WTC11 (cell line): ENCODE measurements at regions not wholly inside any gene's neighbourhood (a gene's known extent, or its start where the extent isn't known, plus 50 kb on each side); places are given as distances from the start of the nearest gene placed in this dataset.

Experiments
- ATF2 ChIP-seq: sonication (generic); formaldehyde crosslinking; IDR thresholded peaks from 2 replicates; pipeline ENCODE4 v1.8.1; 2022; ENCODE audit warnings: low read depth, missing genetic modification reagents, borderline replicate concordance
- CREB1 ChIP-seq: sonication (generic); formaldehyde crosslinking; IDR thresholded peaks from 2 replicates; pipeline ENCODE4 v1.8.0; 2023; ENCODE audit warnings: mild to moderate bottlenecking, missing genetic modification reagents
- GABPB1 ChIP-seq: sonication (generic); formaldehyde crosslinking; IDR thresholded peaks from 2 replicates; pipeline ENCODE4 v1.8.1; 2023; ENCODE audit warnings: mild to moderate bottlenecking, missing genetic modification reagents
- IRF2 ChIP-seq: sonication (generic); formaldehyde crosslinking; IDR thresholded peaks from 2 replicates; pipeline ENCODE4 v1.8.0; 2022; ENCODE audit warnings: low read depth, missing genetic modification reagents, borderline replicate concordance
- MAX ChIP-seq: sonication (generic); formaldehyde crosslinking; IDR thresholded peaks from 2 replicates; pipeline ENCODE4 v1.8.0; 2022; ENCODE audit warnings: mild to moderate bottlenecking, missing genetic modification reagents
- NR1H2 ChIP-seq: sonication (generic); formaldehyde crosslinking; IDR thresholded peaks from 2 replicates; pipeline ENCODE4 v1.9.0; 2021; ENCODE audit warnings: mild to moderate bottlenecking, moderate library complexity, missing genetic modification reagents
- NR3C1 ChIP-seq: sonication (generic); formaldehyde crosslinking; conservative IDR thresholded peaks from 2 replicates; pipeline ENCODE4 v1.8.1; 2023; ENCODE audit warnings: low read depth, mild to moderate bottlenecking, missing genetic modification reagents
- SOX15 ChIP-seq: fragments of 250-450 bp; sonication (Bioruptor Pico); IDR thresholded peaks from 2 replicates; pipeline ENCODE4 v1.9.0; 2021; ENCODE audit warnings: mild to moderate bottlenecking
- ZNF138 ChIP-seq: sonication (generic); formaldehyde crosslinking; conservative IDR thresholded peaks from 2 replicates; pipeline ENCODE4 v1.8.1; 2022; ENCODE audit warnings: mild to moderate bottlenecking, moderate library complexity, missing genetic modification reagents
- TF ChIP-seq, protein P1 (sequence below): fragments of 200-600 bp; IDR thresholded peaks from 2 replicates; pipeline ENCODE4 v1.8.0; 2022; ENCODE audit warnings: antibody characterized with exemption

- no peak for TF ChIP-seq NR3C1 (CRISPR knock-in tag)
- TF ChIP-seq GABPB1 (CRISPR knock-in tag): no peak
- no peak for TF ChIP-seq ZNF138 (CRISPR knock-in tag)
- TF ChIP-seq, protein P1, sequence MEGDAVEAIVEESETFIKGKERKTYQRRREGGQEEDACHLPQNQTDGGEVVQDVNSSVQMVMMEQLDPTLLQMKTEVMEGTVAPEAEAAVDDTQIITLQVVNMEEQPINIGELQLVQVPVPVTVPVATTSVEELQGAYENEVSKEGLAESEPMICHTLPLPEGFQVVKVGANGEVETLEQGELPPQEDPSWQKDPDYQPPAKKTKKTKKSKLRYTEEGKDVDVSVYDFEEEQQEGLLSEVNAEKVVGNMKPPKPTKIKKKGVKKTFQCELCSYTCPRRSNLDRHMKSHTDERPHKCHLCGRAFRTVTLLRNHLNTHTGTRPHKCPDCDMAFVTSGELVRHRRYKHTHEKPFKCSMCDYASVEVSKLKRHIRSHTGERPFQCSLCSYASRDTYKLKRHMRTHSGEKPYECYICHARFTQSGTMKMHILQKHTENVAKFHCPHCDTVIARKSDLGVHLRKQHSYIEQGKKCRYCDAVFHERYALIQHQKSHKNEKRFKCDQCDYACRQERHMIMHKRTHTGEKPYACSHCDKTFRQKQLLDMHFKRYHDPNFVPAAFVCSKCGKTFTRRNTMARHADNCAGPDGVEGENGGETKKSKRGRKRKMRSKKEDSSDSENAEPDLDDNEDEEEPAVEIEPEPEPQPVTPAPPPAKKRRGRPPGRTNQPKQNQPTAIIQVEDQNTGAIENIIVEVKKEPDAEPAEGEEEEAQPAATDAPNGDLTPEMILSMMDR: no peak
- no peak for TF ChIP-seq ATF2 (CRISPR knock-in tag)
- no peak for TF ChIP-seq IRF2 (CRISPR knock-in tag)
- TF ChIP-seq NR1H2 (CRISPR knock-in tag): no peak
- no peak for TF ChIP-seq SOX15 (CRISPR knock-in tag)
- no peak for TF ChIP-seq CREB1 (CRISPR knock-in tag)
- TF ChIP-seq MAX (CRISPR knock-in tag): no peak
Measured at GRCh38 chr12:88833641-88834116, 253.4 kb upstream of the KITLG start.
